Endometrial microvascular endothelial cells (primary cell): ENCODE measurements at regions not wholly inside any gene's neighbourhood (a gene's known extent, or its start where the extent isn't known, plus 50 kb on each side); places are given as distances from the start of the nearest gene placed in this dataset.

Source experiments
- in situ Hi-C: cut with HindIII; loops from 2 replicates; pipeline ENCODE4 v1.10.0; 2017; ENCODE audit warnings: low sequenced_read_pairs, low pct_unique_long_range_greater_than_20kb; ENCODE audit errors: inconsistent ontology term

DNA sequence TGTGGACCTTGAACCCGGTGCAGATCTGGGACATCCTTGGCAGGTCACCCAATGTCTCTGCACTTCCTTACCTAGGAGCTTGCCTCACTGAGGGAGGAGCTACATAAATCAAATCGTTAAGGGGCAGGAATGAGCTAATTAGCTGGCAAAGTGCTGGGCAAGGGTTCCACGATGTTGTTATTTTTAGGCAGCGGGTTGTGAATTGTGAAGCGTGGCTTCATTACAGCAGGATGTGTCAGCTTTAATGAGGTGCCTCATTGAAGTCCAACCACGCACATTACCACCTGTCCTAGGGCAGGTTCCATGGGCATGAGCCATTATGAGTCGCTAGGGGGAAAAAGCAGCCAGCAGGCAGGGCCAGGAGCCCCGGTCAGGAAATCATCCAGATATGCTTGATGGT, 127.0 kb upstream of the AGAP1 start:
- in situ Hi-C loops: no loop called here

- in situ Hi-C loops: no loop called here
Observed at GRCh38 chr2:235371018-235371417, 122.8 kb upstream of the AGAP1 start.

- in situ Hi-C loops: no loop called here
Observed at GRCh38 chr2:235373171-235373570, 120.7 kb upstream of the AGAP1 start.

- in situ Hi-C loops: no loop called here
Observed at GRCh38 chr2:235377176-235377575, 116.7 kb upstream of the AGAP1 start.

DNA sequence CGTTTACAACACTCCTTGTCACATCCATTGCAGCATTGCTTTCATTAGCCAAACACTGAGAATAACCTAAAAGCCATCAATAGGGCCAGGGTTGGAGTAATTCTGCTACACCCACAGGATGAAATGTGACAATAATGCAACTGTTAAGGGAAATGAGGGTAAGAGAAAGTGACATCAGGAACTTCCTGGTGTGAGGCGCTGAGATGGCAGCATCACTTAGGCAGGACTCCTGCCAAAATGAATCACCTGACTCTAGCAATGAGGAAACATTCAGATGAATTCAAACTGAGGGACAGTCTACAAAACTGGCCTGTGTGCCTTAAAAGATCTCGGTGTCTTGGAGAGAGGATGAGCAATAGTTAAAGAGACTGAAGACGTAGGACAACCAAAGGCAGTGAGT, 115.6 kb upstream of the AGAP1 start:
- in situ Hi-C loops: no loop called here

GRCh38 chr2:235378944-235379343, 114.9 kb upstream of the AGAP1 start:
- in situ Hi-C loops: no loop called here

GRCh38 chr2:235381261-235381912, 112.5 kb upstream of the AGAP1 start:
- in situ Hi-C loops: no loop called here

GRCh38 chr2:235382179-235382578, 111.7 kb upstream of the AGAP1 start:
- in situ Hi-C loops: no loop called here

- in situ Hi-C loops: no loop called here
Observed at GRCh38 chr2:235382601-235383000, 111.2 kb upstream of the AGAP1 start.

GRCh38 chr2:235383272-235383843, 110.5 kb upstream of the AGAP1 start:
- in situ Hi-C loops: no loop called here

DNA sequence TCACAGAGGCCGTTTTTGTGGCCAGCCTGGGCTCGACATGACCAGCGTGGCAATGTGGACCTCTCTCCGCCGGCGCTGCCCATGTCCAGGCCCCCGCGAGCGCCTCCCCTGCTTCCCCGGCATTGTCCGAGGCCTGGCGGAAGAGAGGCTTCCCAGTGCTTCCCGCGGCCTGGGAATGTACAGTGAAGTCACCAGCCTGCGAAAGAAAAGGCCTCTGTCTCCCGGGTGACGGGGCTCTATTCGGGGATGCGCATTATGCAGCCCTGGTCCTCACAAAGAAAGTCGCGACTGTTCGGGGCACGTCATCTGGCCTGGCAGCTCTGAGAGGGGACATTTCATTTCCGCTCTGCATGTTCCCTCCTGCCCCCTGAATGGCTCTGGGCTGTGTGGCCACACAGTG, 109.2 kb upstream of the AGAP1 start:
- in situ Hi-C loops: no loop called here

DNA sequence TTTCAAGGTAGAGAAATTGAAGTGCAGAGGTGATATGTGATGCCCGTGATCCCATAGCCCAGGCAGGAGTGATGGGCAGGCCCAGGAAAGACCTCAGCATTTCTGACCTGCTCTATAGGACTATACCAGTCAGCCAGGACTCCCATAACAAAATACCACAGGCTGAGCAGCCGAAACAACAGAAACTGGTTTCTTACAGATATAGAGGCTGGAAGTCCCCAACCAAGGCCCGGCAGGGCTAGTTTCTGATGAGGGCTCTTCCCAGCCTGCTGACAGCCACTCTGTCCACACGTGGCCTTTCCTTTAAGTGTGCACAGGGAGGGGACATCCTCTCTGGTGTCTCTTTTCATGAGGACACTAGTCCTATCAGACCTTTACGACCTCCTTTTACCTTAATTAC, 104.2 kb upstream of the AGAP1 start:
- in situ Hi-C loops: no loop called here

DNA sequence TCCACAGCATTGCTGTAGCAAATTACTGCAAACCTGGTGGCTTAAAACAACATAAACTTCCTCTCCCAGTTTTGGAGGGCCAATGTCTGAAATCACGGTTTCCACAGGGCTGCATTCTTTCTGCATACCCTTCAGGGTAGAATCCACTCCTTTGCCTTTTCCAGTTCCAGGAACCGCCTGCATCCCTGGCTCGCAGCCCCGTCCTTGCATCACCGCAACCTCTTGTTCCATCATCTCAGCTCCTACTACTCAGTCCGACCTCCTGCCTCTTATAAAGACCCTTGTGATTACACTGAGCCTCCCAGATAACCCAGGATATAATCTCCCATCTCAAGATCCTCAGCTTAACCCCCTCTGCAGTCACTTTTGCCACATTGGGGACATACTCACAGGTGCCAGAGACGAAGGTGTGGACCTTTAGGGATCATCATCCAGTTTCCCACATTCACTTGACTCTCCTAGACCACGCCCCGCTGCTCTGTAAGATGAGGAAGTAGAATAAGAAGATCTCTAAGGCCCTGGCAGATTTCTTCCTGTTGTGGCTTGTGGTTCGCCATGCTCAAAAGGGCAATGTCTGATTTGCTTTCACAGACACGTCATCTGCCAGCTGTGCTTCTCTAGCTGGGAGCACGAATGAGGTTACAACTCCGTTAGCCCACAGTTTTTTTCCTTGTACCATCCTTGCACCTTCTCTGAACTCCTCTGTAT, 103.6 kb upstream of the AGAP1 start:
- in situ Hi-C loops: no loop called here

- in situ Hi-C loops: no loop called here
Observed at GRCh38 chr2:235390816-235391194, 103.0 kb upstream of the AGAP1 start.

- in situ Hi-C loops: no loop called here
Observed at GRCh38 chr2:235391921-235392615, 101.8 kb upstream of the AGAP1 start.

- in situ Hi-C loops: no loop called here
Observed at GRCh38 chr2:235394278-235394828, 99.5 kb upstream of the AGAP1 start.

DNA sequence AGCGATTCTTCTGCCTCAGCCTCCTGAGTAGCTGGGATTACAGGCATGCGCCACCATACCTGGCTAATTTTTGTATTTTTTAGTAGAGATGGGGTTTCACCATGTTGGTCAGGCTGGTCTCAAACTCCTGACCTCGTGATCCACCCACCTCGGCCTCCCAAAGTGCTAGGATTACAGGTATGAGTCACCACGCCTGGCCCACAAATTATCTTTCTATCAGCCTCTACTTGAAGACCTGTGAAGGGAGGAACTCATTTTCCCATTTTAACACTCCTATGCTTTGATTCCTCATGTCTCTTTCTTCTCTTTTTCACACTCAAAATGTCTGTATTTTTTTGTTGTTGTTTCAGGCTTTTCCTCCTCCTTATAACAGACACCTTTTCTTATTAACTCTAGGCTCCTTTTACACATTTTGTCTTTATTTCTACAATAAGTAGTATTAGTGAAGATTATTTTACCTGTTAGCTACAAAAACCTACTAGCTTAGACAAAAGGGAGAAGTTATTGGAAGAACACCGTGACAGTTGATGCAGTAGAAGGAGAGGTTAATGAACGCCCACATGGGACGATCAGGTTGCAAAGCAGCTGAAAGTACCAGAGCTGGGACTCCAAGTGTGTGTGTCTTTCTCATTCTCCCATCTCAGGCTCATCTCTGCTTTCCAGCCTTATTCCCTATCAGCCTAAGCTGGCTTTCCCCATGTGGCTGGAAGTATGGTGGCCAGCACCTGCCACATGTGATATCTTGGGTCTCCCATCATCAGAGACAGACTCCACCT, 97.6 kb upstream of the AGAP1 start:
- in situ Hi-C loops: no loop called here

DNA sequence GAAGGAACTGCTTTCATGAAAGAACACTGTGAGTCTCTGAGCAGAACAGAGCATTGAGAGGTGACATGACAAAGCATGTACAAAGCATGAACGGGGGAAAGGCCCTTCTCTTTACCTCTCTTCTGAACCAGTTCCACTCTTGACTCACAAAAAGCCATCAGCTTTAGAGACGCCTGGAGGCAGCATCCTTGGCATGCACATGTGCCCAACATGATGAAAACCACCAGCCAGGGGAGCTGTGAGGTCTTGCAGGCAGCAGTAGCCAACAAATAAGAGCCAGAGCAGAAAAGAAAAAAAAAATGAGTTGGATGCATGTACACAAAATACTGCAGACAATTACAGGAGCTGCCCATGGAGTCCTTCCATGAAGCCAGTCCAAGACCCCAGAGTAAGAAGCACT, 95.5 kb upstream of the AGAP1 start:
- in situ Hi-C loops: no loop called here

DNA sequence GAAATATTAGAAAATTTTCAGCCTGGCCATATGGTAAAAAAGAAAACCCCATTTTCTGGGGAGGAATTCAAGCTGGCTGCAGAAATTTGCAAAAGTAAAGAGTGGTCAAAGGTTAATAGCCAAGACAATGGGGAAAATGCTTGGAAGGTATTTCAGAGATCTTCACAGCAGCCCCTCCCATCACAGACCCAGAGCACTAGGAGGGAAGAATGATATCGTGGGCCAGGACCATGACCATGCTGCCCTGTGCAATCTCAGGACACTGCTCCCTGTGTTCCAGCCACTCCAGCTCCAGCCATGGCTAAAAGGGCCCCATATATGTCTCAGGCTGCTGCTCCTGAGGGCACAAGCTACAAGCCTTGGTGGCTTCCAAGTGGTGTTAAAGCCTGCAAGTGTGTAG, 93.9 kb upstream of the AGAP1 start:
- in situ Hi-C loops: no loop called here
